SK-N-SH treated with all-trans-retinoic acid at 6 μM for 48 hours (cell line): ENCODE measurements at regions not wholly inside any gene's neighbourhood (a gene's known extent, or its start where the extent isn't known, plus 50 kb on each side); places are given as distances from the start of the nearest gene placed in this dataset.

ENCODE experiments used
- ATAC-seq: fragments of 200-7000 bp; cut with Tn5 transposase; 3 replicates; pipeline ENCODE4 v1.9.1; 2020; ENCODE audit warnings: mild to moderate bottlenecking, moderate library complexity
- ARNTL ChIP-seq: fragments of 450-650 bp; formaldehyde crosslinking; IDR thresholded peaks from 2 replicates; pipeline ENCODE4 v1.5.0; 2020; ENCODE audit warnings: low read depth, mild to moderate bottlenecking, moderate library complexity, borderline replicate concordance
- BACH2 ChIP-seq: fragments of 250-450 bp; sonication (Bioruptor Pico); IDR thresholded peaks from 2 replicates; pipeline ENCODE4 v1.9.0; 2021; ENCODE audit warnings: mild to moderate bottlenecking, borderline replicate concordance
- CREB5 ChIP-seq: fragments of 250-450 bp; sonication (Bioruptor Pico); IDR thresholded peaks from 2 replicates; pipeline ENCODE4 v1.5.1; 2020; ENCODE audit warnings: low read depth, mild to moderate bottlenecking, moderate library complexity
- CSDC2 ChIP-seq: fragments of 250-450 bp; sonication (Bioruptor Pico); IDR thresholded peaks from 2 replicates; pipeline ENCODE4 v1.5.0; 2020; ENCODE audit warnings: mild to moderate bottlenecking, moderate library complexity
- CSRNP3 ChIP-seq: fragments of 250-450 bp; sonication (Bioruptor Pico); IDR thresholded peaks from 2 replicates; pipeline ENCODE4 v1.5.1; 2021; ENCODE audit warnings: mild to moderate bottlenecking, moderate library complexity
- ESRRG ChIP-seq: fragments of 250-450 bp; sonication (Bioruptor Pico); IDR thresholded peaks from 2 replicates; pipeline ENCODE4 v1.6.1; 2021; ENCODE audit warnings: mild to moderate bottlenecking
- GLIS3 ChIP-seq: fragments of 250-450 bp; sonication (Bioruptor Pico); IDR thresholded peaks from 2 replicates; pipeline ENCODE4 v1.5.0; 2020; ENCODE audit warnings: mild to moderate bottlenecking, moderate library complexity
- ISL1 ChIP-seq: fragments of 250-450 bp; sonication (Bioruptor Pico); IDR thresholded peaks from 2 replicates; pipeline ENCODE4 v2.1.2; 2022; ENCODE audit warnings: mild to moderate bottlenecking, moderate library complexity
- OSR1 ChIP-seq: fragments of 250-450 bp; sonication (Bioruptor Pico); IDR thresholded peaks from 2 replicates; pipeline ENCODE4 v1.8.0; 2022; ENCODE audit warnings: moderate library complexity, mild to moderate bottlenecking, inconsistent platforms
- PATZ1 ChIP-seq: fragments of 250-450 bp; sonication (Bioruptor Pico); IDR thresholded peaks from 2 replicates; pipeline ENCODE4 v1.8.0; 2020; ENCODE audit warnings: mild to moderate bottlenecking, moderate library complexity, borderline replicate concordance
- POU6F1 ChIP-seq: fragments of 250-450 bp; sonication (Bioruptor Pico); IDR thresholded peaks from 2 replicates; pipeline ENCODE4 v1.8.0; 2021; ENCODE audit warnings: low read depth, mild to moderate bottlenecking, moderate library complexity, borderline replicate concordance
- PPARA ChIP-seq: fragments of 250-450 bp; sonication (Bioruptor Pico); IDR thresholded peaks from 2 replicates; pipeline ENCODE4 v1.5.0; 2020; ENCODE audit warnings: mild to moderate bottlenecking, borderline replicate concordance
- RARB ChIP-seq: fragments of 250-450 bp; sonication (Bioruptor Pico); IDR thresholded peaks from 2 replicates; pipeline ENCODE4 v1.8.0; 2021; ENCODE audit warnings: mild to moderate bottlenecking, moderate library complexity
- SNAI2 ChIP-seq: fragments of 250-450 bp; sonication (Bioruptor Pico); IDR thresholded peaks from 2 replicates; pipeline ENCODE4 v1.5.0; 2020; ENCODE audit warnings: mild to moderate bottlenecking, moderate library complexity
- TCF4 ChIP-seq: fragments of 250-450 bp; sonication (Bioruptor Pico); IDR thresholded peaks from 2 replicates; pipeline ENCODE4 v1.8.0; 2021; ENCODE audit warnings: mild to moderate bottlenecking, moderate library complexity, borderline replicate concordance
- TOX ChIP-seq: fragments of 250-450 bp; sonication (Bioruptor Pico); IDR thresholded peaks from 2 replicates; pipeline ENCODE4 v1.8.0; 2021; ENCODE audit warnings: mild to moderate bottlenecking, moderate library complexity, borderline replicate concordance
- ZC3H10 ChIP-seq: fragments of 250-450 bp; sonication (Bioruptor Pico); IDR thresholded peaks from 2 replicates; pipeline ENCODE4 v1.5.1; 2021; ENCODE audit warnings: mild to moderate bottlenecking, moderate library complexity
- ZFP3 ChIP-seq: fragments of 250-450 bp; sonication (Bioruptor Pico); IDR thresholded peaks from 2 replicates; pipeline ENCODE4 v1.5.0; 2020; ENCODE audit warnings: mild to moderate bottlenecking, moderate library complexity
- ZFP30 ChIP-seq: fragments of 450-650 bp; formaldehyde crosslinking; IDR thresholded peaks from 2 replicates; pipeline ENCODE4 v1.5.0; 2022; ENCODE audit warnings: mild to moderate bottlenecking, moderate library complexity
- ZNF565 ChIP-seq: fragments of 450-650 bp; formaldehyde crosslinking; conservative IDR thresholded peaks from 2 replicates; pipeline ENCODE4 v1.5.0; 2020; ENCODE audit warnings: low read depth, mild to moderate bottlenecking, moderate library complexity
- ZNF70 ChIP-seq: fragments of 450-650 bp; formaldehyde crosslinking; IDR thresholded peaks from 2 replicates; pipeline ENCODE4 v1.5.0; 2020; ENCODE audit warnings: mild to moderate bottlenecking, moderate library complexity
- ZNF8 ChIP-seq: fragments of 450-650 bp; formaldehyde crosslinking; IDR thresholded peaks from 2 replicates; pipeline ENCODE4 v1.5.0; 2020; ENCODE audit warnings: mild to moderate bottlenecking, moderate library complexity

- ATAC-seq, result no peak
Observed at GRCh38 chr18:42484648-42485047, 529.6 kb downstream of the PIK3C3 start.

GRCh38 chr18:42486271-42486670, 531.2 kb downstream of the PIK3C3 start:
- TF ChIP-seq PPARA (CRISPR knock-in tag) (no peak), GLIS3 (CRISPR knock-in tag) (no peak), CREB5 (CRISPR knock-in tag) (no peak), ISL1 (CRISPR knock-in tag) (no peak), ZC3H10 (no peak), SNAI2 (no peak), CSRNP3 (no peak), RARB (CRISPR knock-in tag) (no peak), ZNF8 (CRISPR knock-in tag) (no peak), ZFP30 (CRISPR knock-in tag) (no peak), BACH2 (CRISPR knock-in tag) (no peak), ZNF70 (CRISPR knock-in tag) (no peak), PATZ1 (CRISPR knock-in tag) (no peak), POU6F1 (CRISPR knock-in tag) (no peak), OSR1 (CRISPR knock-in tag) (no peak), CSDC2 (CRISPR knock-in tag) (no peak)
- TF ChIP-seq, all 23 proteins: peak for 0
- no peak for ATAC-seq

More at GRCh38 chr18:42484648-42485047, 529.6 kb downstream of the PIK3C3 start:
- TF ChIP-seq CSDC2 (CRISPR knock-in tag) (no peak), RARB (CRISPR knock-in tag) (no peak), CREB5 (CRISPR knock-in tag) (no peak), TCF4 (no peak), ZFP3 (no peak), ESRRG (CRISPR knock-in tag) (no peak), ZNF70 (CRISPR knock-in tag) (no peak), ZNF565 (CRISPR knock-in tag) (no peak), ISL1 (CRISPR knock-in tag) (no peak), TOX (no peak), ZFP30 (CRISPR knock-in tag) (no peak), ZC3H10 (no peak), CSRNP3 (no peak), PPARA (CRISPR knock-in tag) (no peak), ZNF8 (CRISPR knock-in tag) (no peak)

GRCh38 chr18:42508683-42509296, 553.8 kb downstream of the PIK3C3 start:
- TF ChIP-seq ISL1 (CRISPR knock-in tag) (no peak), PATZ1 (CRISPR knock-in tag) (no peak), TOX (no peak), GLIS3 (CRISPR knock-in tag) (no peak), ZNF565 (CRISPR knock-in tag) (no peak), ARNTL (CRISPR knock-in tag) (no peak), OSR1 (CRISPR knock-in tag) (no peak), ZNF8 (CRISPR knock-in tag) (no peak), BACH2 (CRISPR knock-in tag) (no peak), ZNF70 (CRISPR knock-in tag) (no peak)
- no peak for ATAC-seq
